Spleen (tissue), 11 donors: ENCODE measurements at regions not wholly inside any gene's neighbourhood (a gene's known extent, or its start where the extent isn't known, plus 50 kb on each side); places are given as distances from the start of the nearest gene placed in this dataset.

Experiments used
- DNase-seq: peaks from one replicate; pipeline ENCODE4 v3.0.0-alpha.2; 2020
- H3K27ac ChIP-seq, 8 donors: fragments of 200-600 bp; sonication (generic) in 7 of 8; 1 replicate in 4 of 8; 2 replicates in 4 of 8; pipeline versions ENCODE4 v1.5.0 to v1.8.0; 2016 to 2021; ENCODE audit warnings: inconsistent platforms in 4 of 8, mild to moderate bottlenecking in 4 of 8, moderate library complexity in 1 of 8
- H3K27me3 ChIP-seq, 7 donors: fragments of 200-600 bp; sonication (generic) in 6 of 7; replicated peaks in 1 of 7; 1 replicate in 4 of 7; 2 replicates in 3 of 7; pipeline versions ENCODE4 v1.5.0 to v1.8.0; 2016 to 2021; ENCODE audit warnings: inconsistent platforms in 3 of 7, mild to moderate bottlenecking in 1 of 7
- H3K36me3 ChIP-seq, 6 donors: fragments of 200-600 bp; sonication (generic) in 5 of 6; 1 replicate in 4 of 6; 2 replicates in 2 of 6; pipeline versions ENCODE4 v1.5.0 to v1.8.0; 2016 to 2021; ENCODE audit warnings: inconsistent platforms in 2 of 6
- H3K4me1 ChIP-seq, 6 donors: fragments of 200-600 bp; sonication (generic) in 5 of 6; 1 replicate in 3 of 6; 2 replicates in 3 of 6; pipeline versions ENCODE4 v1.5.0 to v1.8.0; 2016 to 2021; ENCODE audit warnings: inconsistent platforms in 3 of 6
- H3K4me3 ChIP-seq, 8 donors: fragments of 200-600 bp; sonication (generic) in 7 of 8; 1 replicate in 4 of 8; 2 replicates in 4 of 8; pipeline versions ENCODE4 v1.5.0 to v1.8.0; 2016 to 2021; ENCODE audit warnings: inconsistent platforms in 4 of 8, mild to moderate bottlenecking in 4 of 8, moderate library complexity in 2 of 8
- H3K9me3 ChIP-seq, 8 donors: fragments of 200-600 bp; sonication (generic) in 7 of 8; 1 replicate in 4 of 8; 2 replicates in 4 of 8; pipeline versions ENCODE4 v1.5.0 to v1.8.0; 2016 to 2021; ENCODE audit warnings: inconsistent platforms in 4 of 8
- POLR2A ChIP-seq, 3 donors: fragments of 450-650 bp; IDR thresholded peaks; one replicate each; pipeline ENCODE4 v1.5.1; 2017; ENCODE audit warnings: antibody characterized with exemption in 3 of 3, mild to moderate bottlenecking in 1 of 3
- POLR2AphosphoS5 ChIP-seq, 3 donors: sonication (generic); formaldehyde crosslinking; IDR thresholded peaks; one replicate each; pipeline ENCODE4 v1.5.1; 2017; ENCODE audit warnings: antibody characterized with exemption in 3 of 3
- WGBS, 5 donors: extraction: QIAGEN DNeasy Blood & Tissue Kit in 3 of 5; methylation state at CpG; one replicate each; pipeline versions ENCODE4 v1.1.5 to v1.1.7; 2013 to 2018; 5-methylcytosine and 5-hydroxymethylcytosine counted together
- intact Hi-C: fragments of 100-400 bp; cut with DNase I; formaldehyde crosslinking; loops from one replicate; pipeline ENCODE4 v1.15.0; 2023; ENCODE audit warnings: low total_unique reads
- small RNA-seq, 4 donors: library from RNA; depleted of rRNA; stranded (forward); fragments of <200 nt; gene quantifications; one replicate each; pipeline ENCODE3, GENCODE V24; 2016
- TF ChIP-seq, protein P1 (sequence below), 11 experiments: fragments of 200-600 bp in 7 of 11; fragments of 450-650 bp in 4 of 11; sonication (generic) in 4 of 11; IDR thresholded peaks in 8 of 11; conservative IDR thresholded peaks in 3 of 11; 1 replicate in 7 of 11; 2 replicates in 4 of 11; pipeline versions ENCODE4 v1.4.0 to v1.8.0; 2016 to 2021; ENCODE audit warnings: antibody characterized with exemption in 11 of 11, inconsistent platforms in 4 of 11, mild to moderate bottlenecking in 1 of 11
- donor health status: healthy with polysubstance abuse.
- donor health status: DM: no; HTN: no; CAD: no; lungs with moderate emphysema.
- donor health status: DM: no; HTN: no; CAD: no.
- donor health status: Bipolar disorder and iron deficiency.
- donor health status: healthy.
- donor health status: DM: no; HTN: no; CAD: no.
- donor health status: DM: yes; HTN: yes; CAD: no.

GRCh38 chr12:38969706-38970105 is 64.3 kb upstream of the CPNE8 start:
- peaks cover 0 to 13% (median 0%) of the 10 kb centered on the region in 8 donors for H3K9me3 ChIP-seq
- DNase-seq: no peak
- H3K27me3 ChIP-seq: no peaks in the 10 kb centered on the region
- 45 to 88% (median 68%) methylated on average over 2 of the region's 2 CpGs for WGBS, 5 donors
- intact Hi-C loops: no loop called here
- H3K36me3 ChIP-seq: no peaks in the 10 kb centered on the region
- H3K4me1 ChIP-seq: no peaks in the 10 kb centered on the region
- no peak overlapping the region for H3K27ac ChIP-seq
- TF ChIP-seq POLR2A (IDR thresholded peaks at IDR 0.05) (no peak), POLR2AphosphoS5 (IDR thresholded peaks at IDR 0.05) (no peak)
- TF ChIP-seq, protein P1, sequence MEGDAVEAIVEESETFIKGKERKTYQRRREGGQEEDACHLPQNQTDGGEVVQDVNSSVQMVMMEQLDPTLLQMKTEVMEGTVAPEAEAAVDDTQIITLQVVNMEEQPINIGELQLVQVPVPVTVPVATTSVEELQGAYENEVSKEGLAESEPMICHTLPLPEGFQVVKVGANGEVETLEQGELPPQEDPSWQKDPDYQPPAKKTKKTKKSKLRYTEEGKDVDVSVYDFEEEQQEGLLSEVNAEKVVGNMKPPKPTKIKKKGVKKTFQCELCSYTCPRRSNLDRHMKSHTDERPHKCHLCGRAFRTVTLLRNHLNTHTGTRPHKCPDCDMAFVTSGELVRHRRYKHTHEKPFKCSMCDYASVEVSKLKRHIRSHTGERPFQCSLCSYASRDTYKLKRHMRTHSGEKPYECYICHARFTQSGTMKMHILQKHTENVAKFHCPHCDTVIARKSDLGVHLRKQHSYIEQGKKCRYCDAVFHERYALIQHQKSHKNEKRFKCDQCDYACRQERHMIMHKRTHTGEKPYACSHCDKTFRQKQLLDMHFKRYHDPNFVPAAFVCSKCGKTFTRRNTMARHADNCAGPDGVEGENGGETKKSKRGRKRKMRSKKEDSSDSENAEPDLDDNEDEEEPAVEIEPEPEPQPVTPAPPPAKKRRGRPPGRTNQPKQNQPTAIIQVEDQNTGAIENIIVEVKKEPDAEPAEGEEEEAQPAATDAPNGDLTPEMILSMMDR (IDR thresholded peaks at IDR 0.05 in 8 of 11, conservative IDR thresholded peaks at IDR 0.05 in 3 of 11): no peak
- H3K4me3 ChIP-seq: no peak overlapping the region

- no peak for DNase-seq
- intact Hi-C loops: no loop called here
- Histone ChIP-seq H3K9me3 (no peaks in the 10 kb centered on the region), H3K4me1 (no peaks in the 10 kb centered on the region), H3K36me3 (no peaks in the 10 kb centered on the region), H3K27ac (no peak overlapping the region), H3K4me3 (no peak overlapping the region), H3K27me3 (no peaks in the 10 kb centered on the region)
- TF ChIP-seq, protein P1 (IDR thresholded peaks at IDR 0.05 in 8 of 11, conservative IDR thresholded peaks at IDR 0.05 in 3 of 11): no peak
- TF ChIP-seq POLR2AphosphoS5 (IDR thresholded peaks at IDR 0.05) (no peak), POLR2A (IDR thresholded peaks at IDR 0.05) (no peak)
- WGBS, 5 donors: 83 to 89% (median 88%) methylated on average over 5 of the region's 5 CpGs
These were observed 56.3 kb upstream of the CPNE8 start for GRCh38 chr12:38961683-38962082.

GRCh38 chr12:38961012-38961411 is 55.6 kb upstream of the CPNE8 start:
- Histone ChIP-seq H3K9me3 (no peaks in the 10 kb centered on the region), H3K27ac (no peak overlapping the region), H3K27me3 (no peaks in the 10 kb centered on the region), H3K36me3 (no peaks in the 10 kb centered on the region), H3K4me3 (no peak overlapping the region), H3K4me1 (no peaks in the 10 kb centered on the region)
- intact Hi-C loops: no loop called here
- DNase-seq: no peak
- 64 to 75% (median 74%) methylated on average over 1 of the region's 1 CpG for WGBS, 5 donors
- TF ChIP-seq POLR2AphosphoS5 (IDR thresholded peaks at IDR 0.05) (no peak), POLR2A (IDR thresholded peaks at IDR 0.05) (no peak)
- TF ChIP-seq, protein P1 (IDR thresholded peaks at IDR 0.05 in 8 of 11, conservative IDR thresholded peaks at IDR 0.05 in 3 of 11): no peak

DNA sequence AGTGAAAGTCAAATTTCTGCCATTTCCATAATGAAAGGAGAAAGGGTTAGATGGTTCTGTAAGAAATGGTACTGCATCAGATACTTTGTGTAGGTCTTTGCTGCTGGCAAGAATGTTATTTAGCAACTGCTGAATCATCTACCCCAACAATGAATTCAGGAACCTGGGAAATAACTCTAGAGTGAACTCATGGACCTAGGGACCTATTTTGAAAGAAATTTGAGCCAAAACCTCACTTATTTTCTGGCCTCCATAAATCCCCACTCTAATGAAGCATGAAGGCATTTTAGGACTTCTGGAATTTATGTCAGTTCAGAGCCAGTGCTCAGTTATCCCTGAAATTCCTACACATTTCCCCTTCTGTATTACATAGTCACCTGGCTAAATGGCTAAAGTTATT is 50.9 kb upstream of the CPNE8 start:
- intact Hi-C loops: no loop called here
- no peaks in the 10 kb centered on the region for H3K4me1 ChIP-seq
- H3K36me3 ChIP-seq: no peaks in the 10 kb centered on the region
- DNase-seq: no peak
- no peaks in the 10 kb centered on the region for H3K27me3 ChIP-seq
- H3K4me3 ChIP-seq: no peak overlapping the region
- H3K27ac ChIP-seq: no peak overlapping the region
- H3K9me3 ChIP-seq: peaks cover 0 to 3% (median 0%) of the 10 kb centered on the region in 8 donors
- TF ChIP-seq POLR2AphosphoS5 (IDR thresholded peaks at IDR 0.05) (no peak), POLR2A (IDR thresholded peaks at IDR 0.05) (no peak)
- TF ChIP-seq, protein P1 (IDR thresholded peaks at IDR 0.05 in 8 of 11, conservative IDR thresholded peaks at IDR 0.05 in 3 of 11): no peak

Small RNAs in the stretch of these regions (small RNA-seq; reads per million reads assigned to genes)
- gene AC084373.1: 0 reads per million in 4 donors
